Nephron progenitor cell (in vitro differentiated cells): ENCODE measurements at regions not wholly inside any gene's neighbourhood (a gene's known extent, or its start where the extent isn't known, plus 50 kb on each side); places are given as distances from the start of the nearest gene placed in this dataset.

Experiments
- DNase-seq: peaks from one replicate; pipeline ENCODE4 v3.0.0; 2021
- H3K27ac Mint-ChIP-seq: 2 replicates; pipeline ENCODE4 v1.8.0; 2021; ENCODE audit warnings: mild to moderate bottlenecking, moderate library complexity, mixed read lengths
- H3K27me3 Mint-ChIP-seq: 2 replicates; pipeline ENCODE4 v1.8.0; 2021; ENCODE audit warnings: mild to moderate bottlenecking, low read depth, mixed read lengths; ENCODE audit not compliant: poor library complexity
- H3K36me3 Mint-ChIP-seq: 2 replicates; pipeline ENCODE4 v1.8.0; 2021; ENCODE audit warnings: low read depth, mixed read lengths
- H3K4me1 Mint-ChIP-seq: 2 replicates; pipeline ENCODE4 v1.8.0; 2021; ENCODE audit warnings: mixed read lengths
- H3K4me3 Mint-ChIP-seq: 2 replicates; pipeline ENCODE4 v1.8.0; 2021; ENCODE audit warnings: mild to moderate bottlenecking, moderate library complexity, mixed read lengths
- H3K9me3 Mint-ChIP-seq: 2 replicates; pipeline ENCODE4 v1.8.0; 2021; ENCODE audit warnings: mild to moderate bottlenecking, moderate library complexity, mixed read lengths
- CTCF ChIP-seq: fragments of 200-600 bp; sonication (generic); IDR thresholded peaks from 2 replicates; pipeline ENCODE4 v1.5.0; 2021; ENCODE audit warnings: antibody characterized with exemption

DNA sequence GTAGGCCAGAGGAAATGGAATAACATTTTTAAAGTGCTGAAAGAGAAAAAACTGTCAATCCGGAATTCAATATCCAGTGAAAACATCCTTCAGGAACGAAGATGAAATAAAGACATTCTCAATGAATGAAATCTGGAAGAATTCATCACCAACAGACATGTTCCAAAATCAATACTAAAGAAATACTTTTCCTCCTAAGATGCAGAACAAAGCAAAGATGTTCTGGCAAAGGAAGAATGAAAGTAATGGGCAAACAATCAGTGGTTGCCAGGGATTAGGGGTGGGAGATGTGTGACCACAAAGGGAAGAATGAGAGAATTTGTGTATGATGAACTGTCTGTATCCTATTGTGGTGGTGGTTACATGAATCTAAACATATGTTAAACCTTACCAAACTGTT, 52.8 kb upstream of the EEPD1 start:
- peaks cover 3% of the 10 kb centered on the region for H3K4me1 Mint-ChIP-seq
- H3K27me3 Mint-ChIP-seq, result peaks cover 3% of the 10 kb centered on the region
- TF ChIP-seq CTCF, result no peak
- H3K4me3 Mint-ChIP-seq, result no peak overlapping the region
- H3K27ac Mint-ChIP-seq, result no peak overlapping the region
- no peak for DNase-seq
- peaks cover 8% of the 10 kb centered on the region for H3K9me3 Mint-ChIP-seq
- H3K36me3 Mint-ChIP-seq, result no peaks in the 10 kb centered on the region

DNA sequence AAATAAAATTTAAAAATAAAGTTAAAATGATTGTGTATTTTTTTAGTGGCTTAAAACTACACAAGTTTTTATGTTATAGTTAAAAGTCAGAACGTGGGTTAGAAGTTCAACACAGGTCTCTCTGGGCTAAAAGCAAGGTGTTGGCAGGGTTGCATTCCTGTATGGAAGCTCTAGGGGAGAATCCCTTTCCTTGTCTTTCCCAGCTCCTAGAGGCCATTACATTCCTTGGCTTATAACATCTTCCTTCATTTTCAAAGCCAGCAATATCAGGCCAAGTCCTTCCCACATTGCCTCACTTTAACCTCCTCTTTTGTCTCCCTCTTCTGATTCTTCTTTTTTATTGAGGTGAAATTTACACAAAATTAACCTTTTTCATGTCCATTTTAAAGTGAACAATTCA, 52.4 kb upstream of the EEPD1 start:
- H3K36me3 Mint-ChIP-seq, result no peaks in the 10 kb centered on the region
- no peak for DNase-seq
- H3K9me3 Mint-ChIP-seq, result peaks cover 8% of the 10 kb centered on the region

More for the DNA sequence above, 52.4 kb upstream of the EEPD1 start:
- H3K27me3 Mint-ChIP-seq, result peaks cover 3% of the 10 kb centered on the region
- no peaks in the 10 kb centered on the region for H3K4me1 Mint-ChIP-seq
- no peak for TF ChIP-seq CTCF
- H3K27ac Mint-ChIP-seq, result no peak overlapping the region
- no peak overlapping the region for H3K4me3 Mint-ChIP-seq
